GM21528 (cell line): ENCODE measurements at regions not wholly inside any gene's neighbourhood (a gene's known extent, or its start where the extent isn't known, plus 50 kb on each side); places are given as distances from the start of the nearest gene placed in this dataset.

Experiments used
- ATAC-seq: cut with Tn5 transposase; IDR thresholded peaks from one replicate; pipeline ENCODE4 v1.9.1; 2021; ENCODE audit warnings: mild to moderate bottlenecking, moderate library complexity; ENCODE audit not compliant: unreplicated experiment, low FRiP score

DNA sequence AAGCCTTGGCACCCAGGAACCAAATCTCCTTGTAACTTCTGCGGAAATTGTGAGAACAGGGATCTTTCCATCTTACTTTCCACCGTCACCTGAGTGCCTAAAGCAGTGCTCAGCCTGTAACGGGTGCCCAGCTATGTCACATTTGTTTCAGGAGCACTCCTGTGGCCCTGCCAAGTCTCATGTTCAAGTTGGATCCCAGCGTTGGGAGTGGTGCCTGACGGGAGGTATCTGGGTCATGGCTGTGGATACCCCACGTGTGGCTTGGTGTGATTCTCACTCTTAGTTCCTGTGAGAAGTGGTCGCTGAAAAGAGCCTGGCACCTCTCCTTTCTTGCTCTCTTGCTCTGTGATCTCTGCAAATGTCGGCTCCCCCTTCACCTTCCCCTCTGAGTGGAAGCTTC is 114.9 kb downstream of the UQCRFS1 start:
- ATAC-seq = no peak

DNA sequence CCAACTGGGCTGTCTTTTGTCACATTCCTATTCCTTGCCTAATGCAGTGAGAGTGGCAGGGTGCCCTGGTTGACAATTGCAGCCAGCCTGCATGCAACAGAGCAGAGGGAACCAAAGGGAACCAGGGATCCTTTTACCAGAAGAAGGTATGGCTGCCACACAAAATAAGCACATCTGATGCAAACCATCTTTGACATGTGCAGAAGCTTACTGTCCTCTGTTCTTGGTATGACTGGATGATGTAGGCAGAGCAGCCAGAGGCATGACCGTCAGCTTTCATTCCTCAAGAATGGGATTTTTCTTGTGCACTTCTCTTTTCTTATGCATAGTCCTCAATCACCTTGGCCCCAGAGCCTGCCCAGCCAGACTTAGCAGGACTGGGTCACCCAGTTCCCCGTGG is 116.1 kb downstream of the UQCRFS1 start:
- no peak for ATAC-seq

DNA sequence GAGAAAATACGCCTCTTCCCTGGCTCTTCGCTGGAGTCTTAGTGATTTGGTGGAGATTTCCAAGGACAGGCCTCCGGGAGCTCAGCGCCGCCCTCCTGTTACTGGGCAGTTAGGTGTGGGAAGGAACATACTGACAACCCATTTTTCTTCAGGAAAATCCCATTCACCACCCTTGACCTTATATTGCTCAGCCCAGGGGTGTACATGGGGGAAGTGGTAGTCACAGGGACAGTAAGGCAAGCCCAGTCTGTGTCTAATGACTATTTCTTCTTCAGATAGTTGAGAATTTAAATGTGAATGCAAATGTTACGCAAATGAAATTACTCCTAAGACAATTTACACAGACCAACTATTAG is 119.4 kb downstream of the UQCRFS1 start:
- no peak for ATAC-seq

DNA sequence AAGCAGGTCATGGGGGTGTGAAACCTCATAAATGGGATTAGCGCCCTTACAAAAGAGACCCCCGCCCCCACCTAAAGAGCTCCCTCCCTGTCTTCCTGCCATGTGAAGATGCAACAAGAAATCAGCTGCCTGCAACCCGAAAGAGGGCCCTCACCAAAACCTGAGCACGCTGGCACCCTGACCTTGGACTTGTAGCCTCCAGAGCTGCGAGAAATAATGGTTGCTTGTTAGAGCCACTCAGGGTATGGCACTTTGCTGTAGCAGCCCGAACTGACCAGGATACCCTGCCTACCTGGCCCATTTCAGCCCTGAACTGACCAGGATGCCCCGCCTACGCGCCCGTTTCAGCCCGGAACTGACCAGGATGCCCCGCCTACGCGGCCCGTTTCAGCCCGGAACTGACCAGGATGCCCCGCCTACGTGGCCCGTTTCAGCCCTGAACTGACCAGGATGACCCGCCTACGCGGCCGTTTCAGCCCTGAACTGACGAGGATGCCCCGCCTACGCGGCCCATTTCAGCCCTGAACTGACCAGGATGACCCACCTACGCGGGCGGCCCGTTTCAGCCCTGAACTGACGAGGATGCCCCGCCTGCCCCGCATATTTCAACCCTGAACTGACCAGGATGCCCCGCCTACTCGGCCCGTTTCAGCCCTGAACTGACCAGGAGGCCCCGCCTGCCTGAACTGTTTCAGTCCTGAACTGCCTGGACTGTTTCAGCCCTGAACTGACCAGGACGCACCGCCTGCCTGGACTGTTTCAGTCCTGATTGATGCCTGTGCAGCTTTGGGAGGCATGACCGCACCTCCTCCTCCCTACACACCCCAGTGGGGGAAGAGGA is 120.0 kb downstream of the UQCRFS1 start:
- no peak for ATAC-seq

DNA sequence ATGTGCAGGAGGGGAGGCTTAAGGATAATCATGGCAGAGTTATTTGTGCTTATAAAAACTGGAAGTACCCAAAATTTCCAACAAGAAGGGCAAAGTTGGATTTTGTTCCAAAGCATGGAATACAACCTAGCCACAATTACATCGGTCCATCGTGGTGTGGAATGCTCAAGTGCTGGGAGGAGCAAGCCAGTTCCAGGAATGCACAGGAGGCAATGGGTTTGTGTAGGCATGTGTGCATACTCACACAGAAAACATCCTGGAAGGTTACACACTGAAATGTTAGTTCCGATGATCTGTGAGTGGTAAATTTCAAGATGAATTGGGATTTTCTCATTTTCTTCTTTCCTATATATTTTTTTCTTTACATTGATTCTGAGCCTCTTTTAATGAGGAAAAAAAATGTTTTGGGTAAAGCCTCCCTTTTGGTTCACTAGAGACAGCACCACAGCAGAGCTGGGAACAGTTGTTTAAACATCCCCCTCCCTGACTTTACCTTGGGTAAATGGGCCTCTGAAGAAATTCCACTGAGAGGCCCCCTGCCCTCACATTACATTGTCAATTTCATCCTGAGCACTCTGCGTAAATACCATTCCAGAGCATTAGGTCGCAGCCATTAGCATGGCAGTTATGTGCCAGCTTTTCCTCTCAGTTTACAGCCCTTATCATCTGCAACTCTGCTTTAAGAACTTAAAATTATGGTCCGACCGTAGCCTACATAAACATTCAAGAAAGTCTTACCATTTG is 122.0 kb downstream of the UQCRFS1 start:
- ATAC-seq = no peak

DNA sequence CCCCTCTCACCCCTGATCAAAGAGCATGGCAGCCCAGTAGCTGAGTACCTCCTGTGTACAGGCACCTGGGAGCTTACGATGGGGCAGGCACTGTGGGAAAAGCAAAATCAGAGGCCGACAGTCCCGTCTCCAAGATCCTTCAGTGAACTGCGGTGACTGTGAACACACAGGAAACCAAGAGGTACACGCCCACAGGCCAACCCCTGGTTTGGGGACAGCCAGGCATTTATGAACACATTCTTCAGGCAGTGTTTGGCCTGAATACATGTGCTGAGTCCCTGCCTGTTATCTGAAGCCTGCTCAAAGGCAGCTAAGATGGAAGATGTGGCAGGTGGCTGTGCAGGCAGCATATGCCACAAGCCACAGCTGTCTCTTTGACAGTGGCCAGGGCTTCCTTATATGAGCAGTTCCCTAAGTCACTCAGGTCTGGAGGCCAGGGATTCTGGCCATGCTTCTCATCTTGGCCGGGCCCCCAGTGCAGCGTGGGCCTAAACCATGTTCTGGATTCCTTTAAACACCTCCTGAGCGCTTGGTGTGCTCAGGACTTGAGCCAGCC is 123.6 kb downstream of the UQCRFS1 start:
- ATAC-seq = no peak

DNA sequence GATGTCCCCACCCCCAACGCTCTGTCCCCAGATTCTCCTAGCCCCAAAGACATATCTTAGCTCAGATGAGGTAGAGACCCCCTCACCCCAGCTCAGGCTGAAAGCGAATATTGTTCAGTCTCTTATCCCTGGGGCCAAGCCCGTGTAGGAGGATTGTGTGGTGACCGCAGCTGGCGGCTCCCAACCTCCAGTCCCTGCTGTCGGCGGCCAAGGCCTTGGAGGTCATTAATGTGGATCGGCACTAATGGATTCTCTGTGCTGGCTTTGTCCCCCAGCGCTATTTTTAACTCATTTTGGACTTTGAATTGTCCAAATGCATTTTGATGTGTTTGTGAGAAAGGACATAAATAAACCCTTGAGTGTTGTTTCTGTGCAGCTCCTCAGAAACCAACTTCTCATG is 124.2 kb downstream of the UQCRFS1 start:
- no peak for ATAC-seq

DNA sequence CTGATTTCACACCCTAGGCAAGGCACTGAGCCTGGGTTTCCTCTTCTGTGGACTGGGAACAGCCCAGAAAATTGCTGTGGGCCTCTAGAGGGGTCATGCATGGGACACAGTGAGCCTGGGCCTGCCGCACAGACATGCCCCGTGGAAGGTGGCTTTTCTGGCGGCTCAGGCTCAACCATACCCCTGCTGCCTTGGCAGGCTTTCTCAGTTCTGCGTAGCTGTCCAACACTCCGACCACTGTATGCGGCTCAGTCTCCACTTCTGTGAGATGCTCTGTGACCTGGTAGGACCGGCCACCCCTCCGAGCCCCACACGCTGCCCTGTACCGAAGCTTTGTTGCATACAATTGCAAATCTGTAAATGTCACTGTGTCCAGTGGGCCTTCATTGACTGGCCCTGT is 126.3 kb downstream of the UQCRFS1 start:
- ATAC-seq = no peak

DNA sequence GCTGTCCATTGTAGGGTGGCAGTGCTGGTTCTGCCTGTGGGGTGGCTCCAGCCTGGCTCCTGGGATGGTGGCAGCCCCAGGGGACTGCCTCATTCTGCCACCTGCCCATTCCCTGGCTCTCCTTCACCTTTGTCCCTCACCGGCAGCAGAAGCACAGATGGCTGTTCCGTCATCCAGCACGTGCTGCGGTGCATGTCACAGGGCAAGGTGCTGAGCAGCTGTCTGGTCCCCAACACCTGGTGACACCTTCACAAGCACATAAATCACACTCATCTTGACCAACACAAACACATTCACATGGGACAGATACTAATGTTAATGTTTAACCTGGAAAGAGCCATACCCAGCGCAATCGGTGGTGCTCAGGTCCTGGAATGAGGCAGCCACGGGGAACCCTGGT is 126.8 kb downstream of the UQCRFS1 start:
- no peak for ATAC-seq

DNA sequence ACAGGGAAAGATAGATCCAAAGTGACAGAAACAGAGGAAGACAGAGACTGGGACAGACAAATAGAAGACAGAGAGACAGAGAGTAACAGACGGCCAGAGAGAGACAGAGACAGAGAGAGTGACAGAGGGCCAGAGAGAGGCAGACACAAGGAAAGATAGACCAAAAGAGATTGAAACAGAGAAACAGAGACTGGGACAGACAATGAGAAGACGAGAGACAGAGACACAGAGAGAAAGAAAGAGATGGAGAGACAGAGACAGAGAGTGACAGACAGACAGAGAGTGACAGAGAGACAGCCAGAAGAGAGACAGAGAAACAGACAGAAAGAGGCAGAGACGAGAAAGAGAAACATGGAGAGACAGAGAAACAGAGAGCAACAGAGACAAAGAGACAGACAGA is 127.3 kb downstream of the UQCRFS1 start:
- no peak for ATAC-seq

DNA sequence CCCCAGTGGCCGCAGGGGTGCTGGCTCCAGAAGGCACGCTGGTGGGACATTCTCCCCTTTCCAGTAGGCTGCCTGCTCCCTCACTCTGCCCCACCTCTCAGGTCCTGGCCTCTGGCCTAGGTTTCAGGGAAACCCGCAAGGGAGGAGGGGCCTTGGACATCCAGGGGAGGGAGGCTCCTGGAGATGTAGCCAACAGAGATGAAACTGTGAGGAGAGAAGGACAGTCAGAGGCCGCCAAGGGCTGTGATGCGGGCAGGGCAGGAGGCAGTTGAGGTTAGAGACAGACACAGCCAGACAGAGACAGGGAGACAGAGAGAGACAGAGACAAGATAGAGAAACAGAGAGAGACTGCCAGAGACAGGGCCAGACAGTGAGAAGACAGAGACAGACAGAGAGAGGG is 127.7 kb downstream of the UQCRFS1 start:
- no peak for ATAC-seq

DNA sequence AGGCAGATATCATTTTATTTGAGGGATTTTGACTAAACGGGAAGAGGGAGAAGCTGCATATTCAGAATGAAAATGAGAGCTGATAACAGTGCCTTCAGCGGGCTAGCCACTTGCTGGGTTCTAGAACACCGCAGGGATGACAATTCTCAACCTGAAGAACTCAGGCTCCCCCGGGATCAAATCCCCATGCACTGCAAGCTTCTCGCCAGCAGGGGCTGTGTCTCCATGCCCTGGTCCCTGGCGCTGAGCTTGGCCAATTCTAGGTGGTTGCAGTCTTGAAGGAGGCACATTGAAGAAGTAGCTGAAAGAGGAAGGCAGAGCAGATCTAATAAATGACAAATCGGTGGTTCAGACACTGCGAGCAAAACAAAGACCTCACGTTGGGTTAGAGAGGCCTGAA is 128.7 kb downstream of the UQCRFS1 start:
- ATAC-seq = no peak

DNA sequence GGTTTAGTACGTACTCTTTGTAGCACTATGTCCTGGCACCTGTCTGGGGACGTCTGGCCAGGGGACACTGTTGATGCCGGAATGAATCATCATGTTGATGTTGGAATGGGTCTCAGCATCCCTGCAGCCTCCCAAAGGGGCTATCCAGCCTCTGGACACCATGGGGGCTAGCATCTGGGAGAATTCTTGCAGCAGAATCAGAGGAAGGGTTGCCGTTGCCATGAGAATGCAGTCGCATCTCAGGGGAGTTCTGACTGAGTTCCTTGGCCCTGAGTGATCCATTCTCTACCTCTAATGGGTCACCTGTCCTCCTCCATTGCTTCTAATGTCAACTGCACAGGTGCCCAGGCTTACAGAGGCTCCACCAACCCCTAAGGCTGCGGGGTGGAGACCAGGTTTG is 129.1 kb downstream of the UQCRFS1 start:
- no peak for ATAC-seq

DNA sequence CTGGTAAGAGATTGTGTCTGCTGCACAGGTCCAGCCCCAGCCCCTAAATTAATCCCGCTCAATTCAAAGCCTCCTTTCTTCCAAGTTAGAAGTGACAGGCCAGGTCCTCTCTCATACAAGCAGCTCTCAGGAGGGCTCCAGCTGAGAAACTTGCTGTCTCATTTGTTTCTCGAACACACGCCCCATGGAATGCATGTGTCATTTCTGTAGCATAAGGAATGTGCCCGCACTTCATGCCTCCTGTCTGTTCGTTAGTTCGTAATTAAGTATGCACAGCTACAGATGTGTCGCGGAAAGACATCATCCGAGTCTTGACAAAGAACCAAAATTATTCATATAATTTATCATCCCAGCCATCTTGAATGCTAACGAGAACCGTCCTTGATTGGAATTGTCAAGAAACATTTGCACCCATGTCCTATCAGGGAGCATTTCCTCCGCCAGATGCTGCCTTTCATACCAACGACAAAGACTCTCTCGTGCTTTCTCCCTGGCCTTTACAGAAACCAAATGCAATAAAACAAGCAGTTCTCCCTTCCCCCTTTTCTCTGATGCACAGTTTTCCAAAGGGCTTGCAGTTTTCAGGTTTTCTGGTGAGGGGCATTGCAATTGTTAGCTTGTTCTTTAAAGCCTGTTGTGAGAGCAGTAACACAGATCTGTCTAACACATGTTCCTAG is 133.5 kb downstream of the UQCRFS1 start:
- ATAC-seq = no peak

DNA sequence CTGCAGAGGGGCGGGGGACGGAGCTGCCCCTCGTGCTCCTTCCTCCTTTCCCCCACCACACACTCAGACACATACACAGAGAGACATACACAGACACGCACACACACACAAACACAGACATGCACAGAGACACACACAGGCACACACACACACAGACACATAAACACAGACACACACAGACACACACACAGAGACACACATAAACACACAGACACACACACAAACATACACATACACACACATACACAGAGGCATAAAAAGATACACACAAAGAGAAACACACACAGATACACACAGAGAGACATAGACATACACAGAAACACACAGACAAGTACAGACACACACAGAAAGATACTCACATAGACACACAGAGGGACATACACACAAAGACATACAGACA is 136.0 kb downstream of the UQCRFS1 start:
- ATAC-seq = no peak

DNA sequence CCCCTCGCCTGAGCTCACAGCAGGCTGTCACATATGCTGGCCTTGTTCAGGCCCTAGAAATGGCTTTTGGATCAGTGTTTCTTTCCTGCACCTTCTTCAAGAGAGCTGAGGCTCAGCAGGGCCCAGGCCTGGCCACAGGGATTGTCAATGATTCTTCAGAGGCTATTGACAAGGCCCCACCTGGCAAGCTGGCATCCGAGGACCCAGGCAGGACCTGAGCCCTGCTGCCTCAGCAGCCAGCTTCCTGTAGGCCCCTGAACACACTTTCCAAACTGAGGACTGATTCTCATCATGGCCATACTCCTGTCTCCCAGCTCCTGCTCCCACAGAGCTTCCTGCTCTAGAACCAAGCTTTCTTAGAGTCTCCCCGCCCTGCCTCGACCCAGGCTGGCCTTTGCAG is 136.8 kb downstream of the UQCRFS1 start:
- ATAC-seq = no peak

DNA sequence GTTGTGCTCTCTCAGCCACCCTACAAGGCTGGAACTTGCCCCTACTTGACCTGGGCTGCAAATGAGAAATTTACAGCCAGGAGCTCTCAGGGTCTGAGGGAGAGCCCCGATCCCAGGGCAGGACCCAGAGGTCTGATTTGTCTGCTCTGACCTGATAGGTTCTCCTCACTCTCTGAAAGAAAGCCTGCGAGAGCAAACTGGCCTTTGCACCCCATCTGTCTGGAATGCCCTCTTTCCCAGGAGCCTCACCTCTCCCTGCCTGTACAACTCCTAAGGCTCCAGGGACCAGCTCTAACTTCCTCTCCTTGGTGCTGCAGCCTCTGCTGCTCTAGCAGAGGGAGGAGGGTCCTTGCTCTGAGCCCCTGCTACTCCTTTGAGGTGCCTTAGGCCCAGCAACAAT is 137.8 kb downstream of the UQCRFS1 start:
- no peak for ATAC-seq

DNA sequence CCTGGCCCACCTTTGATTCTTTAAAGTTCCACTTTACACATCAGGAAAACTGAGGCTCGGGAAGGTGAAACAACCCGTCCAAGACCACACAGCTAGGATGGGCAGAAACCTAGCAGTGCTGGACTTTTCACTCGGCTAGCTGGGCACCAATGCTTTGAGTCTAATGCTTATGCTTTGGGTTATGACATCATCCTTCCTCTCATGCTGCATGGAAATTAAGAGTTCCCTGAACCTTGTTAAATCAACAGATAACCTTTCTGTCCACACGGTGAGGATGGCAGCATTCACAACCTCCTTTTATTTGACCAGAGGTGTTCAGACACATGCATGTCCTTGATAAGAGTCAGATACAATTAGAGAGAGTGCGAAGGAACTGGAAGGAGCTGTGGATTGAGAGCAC is 138.4 kb downstream of the UQCRFS1 start:
- no peak for ATAC-seq

DNA sequence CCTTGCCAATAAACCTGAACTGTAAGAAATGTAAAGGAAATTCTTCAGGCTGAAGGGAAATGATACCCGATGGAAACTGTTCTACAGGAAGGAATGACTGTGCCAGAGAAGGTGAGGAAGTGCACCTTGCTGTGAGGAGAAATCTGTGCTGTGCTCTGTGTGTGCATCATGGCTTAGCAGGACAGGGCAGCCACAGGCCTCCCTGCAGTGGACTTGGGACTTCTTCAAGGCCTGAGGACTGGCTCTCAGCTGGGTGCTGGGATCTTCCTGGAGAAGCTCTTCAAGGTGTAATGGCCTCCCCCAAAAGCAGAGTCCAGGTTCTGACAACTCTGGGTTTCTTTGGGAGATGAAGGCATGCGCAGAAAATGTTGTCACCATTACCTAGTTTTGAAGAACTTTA is 145.1 kb downstream of the UQCRFS1 start:
- no peak for ATAC-seq

DNA sequence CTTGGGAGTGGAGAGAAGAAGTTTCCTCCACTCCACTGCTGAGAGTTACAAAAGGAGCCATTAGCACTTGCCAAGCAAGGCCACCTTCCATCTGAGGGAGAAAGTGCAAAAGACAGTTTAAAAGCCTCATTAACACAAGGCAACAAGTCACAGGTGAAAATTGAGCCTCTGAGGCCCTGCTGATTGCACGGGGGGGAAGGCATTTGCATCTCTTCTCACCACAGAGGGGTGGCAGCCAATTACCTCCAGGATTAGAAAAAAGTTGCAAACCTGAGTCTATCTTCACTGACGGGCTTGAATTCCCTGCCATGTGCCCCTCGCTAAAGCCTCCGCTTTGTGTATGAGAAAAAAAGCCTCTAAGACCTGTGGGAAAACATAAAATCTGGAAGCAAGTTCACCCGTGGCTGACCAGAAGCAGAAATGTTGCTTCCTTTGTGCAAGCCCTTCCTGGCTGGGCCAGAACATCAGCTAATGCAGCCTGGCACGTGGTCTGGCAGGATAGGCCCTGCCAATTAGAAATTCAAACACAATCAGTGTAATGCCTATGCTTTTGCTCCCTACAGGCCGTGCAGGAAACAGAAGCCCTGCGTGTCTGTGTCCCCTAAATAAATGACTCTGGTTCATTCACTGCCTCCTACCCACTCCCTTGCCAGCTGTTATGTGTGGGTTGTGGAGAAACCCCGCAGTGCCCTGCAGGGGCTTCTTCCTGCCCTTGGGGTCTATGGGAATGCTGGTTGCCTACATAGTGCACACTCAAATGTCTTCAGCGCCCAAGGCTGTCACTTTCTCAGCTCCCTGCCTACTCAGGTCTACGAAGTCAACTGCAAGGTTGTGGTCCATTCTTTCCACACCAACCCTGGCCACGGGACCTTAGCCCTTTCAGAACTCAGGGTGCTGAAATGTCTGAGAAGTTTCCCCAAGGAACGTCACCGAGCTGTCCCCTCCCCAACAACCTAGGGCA is 150.2 kb downstream of the UQCRFS1 start:
- no peak for ATAC-seq
